GM19023 (cell line): ENCODE measurements at regions not wholly inside any gene's neighbourhood (a gene's known extent, or its start where the extent isn't known, plus 50 kb on each side); places are given as distances from the start of the nearest gene placed in this dataset.
"Not testable (repeated sequence)": the region's sequence is repeated elsewhere in the genome, so short reads cannot be mapped to it uniquely, and the experiment has no call there.

Experiments used
- ATAC-seq: cut with Tn5 transposase; IDR thresholded peaks from one replicate; pipeline ENCODE4 v1.9.1; 2021; ENCODE audit warnings: mild to moderate bottlenecking, moderate library complexity; ENCODE audit not compliant: unreplicated experiment

DNA sequence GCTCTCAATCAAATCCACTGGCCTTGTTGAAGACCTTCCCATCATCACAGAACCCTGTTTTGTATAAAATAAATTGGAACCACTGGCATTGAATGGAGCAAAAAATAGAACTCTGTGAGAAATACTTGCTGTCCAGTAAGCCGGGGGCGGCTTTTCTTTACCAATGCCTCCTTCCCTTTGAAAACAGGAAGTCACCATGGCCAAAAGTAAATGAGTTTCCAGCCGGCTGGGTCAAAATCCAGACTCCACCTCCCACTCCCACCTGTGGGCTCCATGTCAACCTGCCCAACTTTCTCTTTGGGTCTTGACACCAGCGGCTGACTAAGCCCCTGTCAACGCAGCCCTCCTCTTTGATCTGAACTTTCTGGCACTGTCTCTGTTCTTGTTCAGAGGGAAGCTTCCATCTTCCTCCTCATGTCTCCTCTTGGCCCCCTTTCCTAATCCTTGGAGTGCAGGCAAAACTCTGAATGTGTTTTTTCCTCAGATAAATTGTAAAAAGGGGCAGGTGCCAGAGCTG is 95.2 kb downstream of the TFAP2C start:
- no peak for ATAC-seq

DNA sequence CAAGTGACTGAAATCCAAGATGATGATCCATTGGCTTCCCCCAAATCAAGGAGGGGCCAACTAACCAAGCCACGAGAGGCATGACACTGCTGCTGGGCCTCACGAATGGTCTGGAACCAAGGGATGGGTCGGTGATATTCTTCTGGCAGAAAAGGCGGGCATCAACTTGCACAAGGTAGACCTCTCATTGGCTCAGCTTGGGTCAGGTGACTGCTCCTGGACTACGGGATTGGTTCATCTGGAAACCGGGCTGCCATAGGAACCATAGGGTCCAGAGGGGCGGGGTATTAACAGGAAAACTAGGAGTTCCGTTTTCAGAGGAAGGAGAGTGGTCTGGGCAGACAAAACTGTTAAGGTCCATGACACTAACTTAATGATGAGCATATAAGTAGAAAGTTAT is 100.9 kb downstream of the TFAP2C start:
- ATAC-seq = no peak

- ATAC-seq = no peak
Observed at GRCh38 chr20:56730996-56731395, 101.9 kb downstream of the TFAP2C start.

DNA sequence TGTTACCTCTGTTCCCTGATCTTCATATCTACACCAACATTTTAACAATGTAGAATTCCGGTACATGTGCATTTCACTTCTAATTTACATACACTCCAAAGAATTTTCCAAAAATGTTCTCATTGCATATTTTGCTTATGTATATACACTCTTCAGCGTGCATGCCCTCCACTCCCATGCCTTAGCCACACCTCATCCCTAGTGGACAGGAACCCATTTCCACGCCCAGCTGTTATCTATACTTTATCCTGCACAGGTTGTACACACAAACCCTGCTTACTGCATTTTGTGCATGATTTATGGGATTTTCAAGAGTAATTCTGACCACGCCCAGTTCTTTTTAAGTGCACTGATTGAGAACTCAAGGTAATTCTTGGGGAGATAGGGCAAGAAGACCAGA is 102.4 kb downstream of the TFAP2C start:
- ATAC-seq = no peak

GRCh38 chr20:56733967-56734366 is 104.9 kb downstream of the TFAP2C start:
- no peak for ATAC-seq

DNA sequence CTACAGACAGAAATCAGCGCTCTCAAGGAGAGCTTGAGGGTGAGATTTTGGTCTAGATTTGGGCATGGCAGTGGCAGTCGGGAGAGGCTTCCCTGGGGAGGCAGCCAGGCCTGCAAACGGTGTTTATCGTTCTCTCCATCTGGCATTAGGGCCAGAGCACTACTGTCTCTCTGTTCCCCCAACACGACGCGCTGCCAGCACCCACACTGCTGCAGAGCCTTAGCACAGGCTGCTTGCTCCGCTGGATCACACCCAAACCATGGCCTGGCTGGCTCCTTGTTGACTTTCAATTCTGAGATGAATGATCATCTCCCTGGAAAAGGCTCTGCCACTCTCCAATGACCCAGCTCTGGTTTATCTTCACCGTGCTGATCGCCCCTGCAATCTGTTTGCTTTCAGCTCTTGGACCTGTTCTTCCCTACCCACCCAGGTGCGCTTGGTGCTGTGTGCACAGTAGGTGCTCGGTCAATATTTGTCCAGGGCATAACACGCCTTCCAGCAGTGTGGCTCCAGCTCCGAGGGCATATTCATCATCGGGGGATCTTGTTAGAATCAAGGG is 106.1 kb downstream of the TFAP2C start:
- ATAC-seq = no peak

- no peak for ATAC-seq
Observed at GRCh38 chr20:56736285-56736857, 107.3 kb downstream of the TFAP2C start.

- ATAC-seq = not testable (repeated sequence)
Observed at GRCh38 chr20:56744325-56744821, 115.3 kb downstream of the TFAP2C start.

DNA sequence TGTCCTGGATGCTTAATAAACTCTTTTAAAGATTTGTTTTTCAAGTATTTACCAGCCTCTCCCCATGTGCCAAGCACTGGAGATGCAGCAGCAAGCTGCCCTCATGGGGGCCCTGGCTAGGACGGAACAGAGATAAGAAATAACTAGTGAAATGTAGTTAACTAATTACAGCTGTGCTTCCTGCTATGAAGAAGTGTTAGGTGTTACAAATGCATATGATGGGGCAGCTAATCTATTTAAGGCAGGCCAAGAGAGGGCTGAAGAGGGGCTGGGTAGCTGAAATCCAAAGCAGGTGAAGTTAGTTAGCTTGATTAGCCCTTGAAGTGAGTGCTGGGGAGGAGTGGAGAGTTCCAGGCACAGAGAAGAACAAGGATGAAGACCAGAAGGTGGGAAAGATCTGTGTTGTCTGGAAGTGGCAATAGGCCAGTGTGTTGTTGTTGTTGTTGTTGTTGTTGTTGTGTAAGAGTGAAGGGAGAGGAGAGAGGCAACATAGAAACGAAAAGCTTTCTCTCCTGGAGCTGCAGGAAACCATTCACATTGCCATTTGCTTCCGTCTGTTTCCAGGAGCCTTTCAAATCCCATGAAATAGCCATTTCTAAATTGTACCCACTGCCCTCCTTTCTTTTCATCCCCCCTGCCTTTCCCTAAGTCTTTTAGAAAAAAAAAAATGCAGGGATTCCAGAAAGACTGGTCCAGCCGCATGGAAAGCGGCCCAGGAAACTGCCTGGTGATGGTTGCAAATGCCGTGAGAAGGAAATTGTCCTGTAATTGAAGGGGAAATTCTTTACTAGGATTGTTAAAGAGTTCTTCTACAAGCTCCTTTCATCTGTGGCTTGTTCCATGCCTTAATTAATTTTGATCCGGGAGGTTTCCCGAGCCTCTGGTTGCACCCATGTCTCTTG is 119.6 kb downstream of the TFAP2C start:
- no peak for ATAC-seq

DNA sequence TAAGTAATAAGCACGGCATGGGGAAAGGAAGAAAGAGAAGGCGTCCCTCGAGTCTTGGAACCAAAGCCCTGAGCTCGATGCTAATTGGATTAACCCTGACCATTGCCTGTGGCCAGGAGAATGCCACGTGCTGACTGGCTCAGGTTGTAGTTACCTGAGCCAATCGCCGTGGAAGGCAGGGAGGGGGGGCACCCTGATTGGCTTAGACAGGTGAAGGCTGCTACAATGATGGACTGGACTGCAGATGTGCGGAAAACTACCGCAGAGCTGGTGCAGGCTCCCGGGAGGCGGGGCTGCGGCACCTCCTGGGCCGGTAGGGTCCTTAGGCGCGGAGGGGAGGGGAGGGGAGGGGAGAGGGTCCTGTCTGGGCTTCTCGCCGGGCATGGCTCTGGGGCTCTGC is 121.3 kb downstream of the TFAP2C start:
- ATAC-seq = no peak

DNA sequence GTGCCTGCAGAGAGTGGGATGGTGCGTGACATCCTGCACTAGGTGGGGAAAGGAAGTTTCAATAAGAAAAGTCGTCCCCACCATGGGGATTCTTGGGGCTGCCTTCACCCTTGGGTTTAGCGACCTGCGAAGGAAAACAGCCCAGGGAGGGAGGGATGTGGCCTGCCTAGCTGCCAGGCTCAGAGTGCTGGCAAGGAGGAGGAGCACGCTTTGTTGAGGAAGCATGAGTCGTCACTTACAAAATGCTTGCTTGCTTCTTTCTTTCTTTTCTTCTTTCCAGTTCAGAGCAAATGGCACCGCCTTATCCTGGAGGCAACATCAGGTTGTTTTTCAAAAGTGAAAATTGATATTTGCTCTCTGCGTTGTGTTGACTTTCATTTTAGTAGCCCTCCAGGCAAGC is 123.2 kb downstream of the TFAP2C start:
- no peak for ATAC-seq

DNA sequence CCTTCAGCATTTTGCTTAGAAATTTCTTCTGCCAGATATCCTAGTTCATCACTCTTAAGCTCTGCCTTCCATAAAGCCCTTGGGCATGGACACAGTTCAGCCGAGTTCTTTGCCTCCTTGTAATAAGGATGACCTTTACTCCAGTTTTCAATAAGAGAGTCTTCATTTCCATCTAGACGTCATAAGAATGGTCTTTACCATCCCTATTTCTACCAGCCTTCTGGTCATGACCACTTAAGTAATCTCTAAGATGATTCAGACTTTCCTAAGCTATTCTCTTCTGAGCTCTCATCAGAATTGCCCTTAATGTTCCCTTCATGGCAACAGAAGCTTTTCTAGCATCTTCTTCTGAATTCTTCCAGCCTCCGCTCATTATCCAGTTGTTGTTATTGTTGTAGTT is 126.1 kb downstream of the TFAP2C start:
- no peak for ATAC-seq

GRCh38 chr20:56756658-56757057 is 127.6 kb downstream of the TFAP2C start:
- ATAC-seq = not testable (repeated sequence)

DNA sequence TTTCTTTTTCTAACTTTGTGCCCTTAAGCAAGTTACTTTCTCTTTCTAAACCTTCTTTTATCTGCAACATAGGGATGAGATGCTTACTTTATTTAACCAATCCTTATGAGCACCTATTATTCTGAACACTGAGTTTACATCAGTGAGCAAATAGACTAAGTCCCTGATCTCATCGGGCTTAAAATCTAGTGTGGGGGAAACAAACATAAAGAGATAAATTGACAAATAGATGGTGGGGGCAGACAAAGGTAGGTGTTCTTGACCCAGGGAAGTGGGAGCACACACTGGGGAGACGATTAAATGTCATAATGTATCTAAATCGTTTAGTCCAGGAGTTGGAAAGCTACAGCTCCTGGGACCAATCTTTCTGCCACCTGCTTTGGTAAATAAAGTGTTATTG is 129.6 kb downstream of the TFAP2C start:
- no peak for ATAC-seq

DNA sequence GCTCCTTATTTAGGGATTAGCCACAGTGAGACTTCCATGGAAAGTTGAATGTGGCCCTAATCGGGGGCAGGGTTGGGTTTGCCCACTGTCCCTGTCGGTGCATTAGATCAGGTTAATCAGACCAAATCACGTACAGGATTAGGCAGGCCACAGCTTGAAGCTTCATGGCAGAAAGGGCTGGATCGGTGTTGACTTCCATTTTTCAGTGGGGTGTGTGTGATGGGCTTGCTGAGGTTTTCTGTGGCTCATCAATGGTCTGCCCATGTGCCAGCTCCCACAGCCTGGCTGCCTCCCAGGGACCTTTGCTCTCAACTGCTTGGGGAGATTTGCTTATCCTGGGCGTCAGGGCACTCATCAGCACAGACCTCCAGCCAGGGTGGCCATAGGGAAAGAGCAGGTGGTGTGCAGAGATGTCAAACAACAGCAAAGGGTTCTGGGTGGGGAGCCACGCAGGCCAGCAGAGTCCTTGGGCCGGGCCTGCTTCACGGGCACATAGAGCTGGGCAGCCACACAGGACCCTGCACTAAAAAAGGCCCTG is 130.7 kb downstream of the TFAP2C start:
- ATAC-seq = no peak

DNA sequence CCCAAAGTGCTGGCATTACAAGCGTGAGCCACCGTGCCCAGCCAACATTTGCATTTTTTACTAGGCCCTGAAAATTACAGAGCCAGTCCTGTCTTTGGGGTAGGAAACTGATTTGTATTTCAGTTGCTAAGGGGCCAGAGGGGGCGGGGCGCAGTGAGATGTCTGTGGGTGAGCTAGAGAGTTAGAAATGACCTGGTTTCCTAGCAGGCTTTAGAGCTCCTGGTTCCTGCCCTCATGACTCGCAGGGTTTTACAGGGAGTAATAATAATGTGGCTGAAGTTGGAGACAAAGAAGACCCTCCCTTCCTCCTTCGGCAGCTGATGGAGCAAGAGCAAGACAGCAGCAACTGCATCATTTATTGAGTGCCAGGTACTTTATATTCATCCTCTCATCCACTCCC is 131.5 kb downstream of the TFAP2C start:
- ATAC-seq = no peak

DNA sequence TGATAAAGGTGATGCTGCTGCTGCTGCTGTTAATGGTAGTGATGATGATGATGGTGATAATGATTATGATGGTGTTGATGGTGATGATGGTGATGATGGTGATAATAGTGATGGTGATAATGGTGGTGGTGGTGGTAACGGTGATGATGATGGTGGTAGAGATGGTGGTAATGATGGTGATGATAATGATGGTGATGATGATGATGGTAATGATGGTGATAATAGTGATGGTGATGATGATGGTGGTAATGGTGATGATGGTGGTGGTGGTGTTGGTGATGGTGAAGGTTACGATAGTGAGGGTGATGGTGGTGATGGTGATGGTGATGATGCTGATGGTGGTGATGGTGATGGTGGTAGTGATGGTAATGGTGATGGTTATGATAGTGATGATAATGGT is 132.3 kb downstream of the TFAP2C start:
- no peak for ATAC-seq

- no peak for ATAC-seq
Observed at GRCh38 chr20:56762401-56762800, 133.3 kb downstream of the TFAP2C start.

GRCh38 chr20:56762829-56763228 is 133.7 kb downstream of the TFAP2C start:
- no peak for ATAC-seq

DNA sequence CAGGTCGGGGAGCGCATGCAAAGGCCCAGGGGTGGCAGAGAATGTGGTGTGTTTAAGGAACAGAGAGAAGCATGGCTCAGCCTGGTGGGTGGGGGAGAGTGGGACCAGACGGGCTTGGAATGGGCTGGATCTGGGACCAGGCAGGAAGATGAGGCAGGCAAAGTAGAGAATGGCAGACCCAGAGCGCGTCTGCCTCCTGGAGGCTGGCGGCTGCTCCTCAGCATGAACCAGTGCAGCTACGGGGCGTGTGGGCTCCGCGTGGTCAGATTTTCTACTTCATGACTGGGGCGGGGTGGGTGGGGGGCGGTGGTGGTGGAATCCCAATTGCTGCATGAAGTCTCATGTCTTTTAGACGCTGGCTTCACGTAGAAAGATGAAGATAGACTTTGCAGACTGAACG is 135.6 kb downstream of the TFAP2C start:
- no peak for ATAC-seq
